ENCODE measurements at regions not wholly inside any gene's neighbourhood (a gene's known extent, or its start where the extent isn't known, plus 50 kb on each side); places are given as distances from the start of the nearest gene placed in this dataset.

- peak in 8 of 56 donors; percentile 1 to 8 (median 3) for DNase-seq
Measured at GRCh38 chr10:127797339-127797738, 60.4 kb downstream of the FOXI2 start.

GRCh38 chr10:127798111-127798510 is 61.1 kb downstream of the FOXI2 start:
- DNase-seq = no peak

GRCh38 chr10:127801302-127801701 is 64.3 kb downstream of the FOXI2 start:
- no peak for DNase-seq

GRCh38 chr10:127802531-127803095 is 65.6 kb downstream of the FOXI2 start:
- no peak for DNase-seq

GRCh38 chr10:127804696-127805095 is 67.7 kb downstream of the FOXI2 start:
- no peak for DNase-seq

- DNase-seq = no peak
Measured at GRCh38 chr10:127805950-127806349, 69.0 kb downstream of the FOXI2 start.

GRCh38 chr10:127812041-127812440 is 75.1 kb downstream of the FOXI2 start:
- no peak for DNase-seq

GRCh38 chr10:127813290-127813689 is 76.3 kb downstream of the FOXI2 start:
- no peak for DNase-seq

- no peak for DNase-seq
Measured at GRCh38 chr10:127815147-127815546, 77.6 kb downstream of the CLRN3 start.

GRCh38 chr10:127824826-127825225 is 67.9 kb downstream of the CLRN3 start:
- no peak for DNase-seq

GRCh38 chr10:127826154-127826725 is 66.5 kb downstream of the CLRN3 start:
- no peak for DNase-seq

GRCh38 chr10:127827354-127828140 is 65.2 kb downstream of the CLRN3 start:
- DNase-seq = no peak
